ENCODE measurements at regions not wholly inside any gene's neighbourhood (a gene's known extent, or its start where the extent isn't known, plus 50 kb on each side); places are given as distances from the start of the nearest gene placed in this dataset.
"Not testable (repeated sequence)": the region's sequence is repeated elsewhere in the genome, so short reads cannot be mapped to it uniquely, and the experiment has no call there.

GRCh38 chr10:78672918-78673317 lies 395.8 kb upstream of the ZMIZ1 start:
- Histone ChIP-seq H3K4me3 (no peak overlapping the region), H3K27ac (no peak overlapping the region), H3K27me3 (replicated peaks; ENCODE audit: insufficient read depth) (no peaks in the 10 kb centered on the region), H3K4me1 (ENCODE audit: control insufficient read depth in 1 of 2, low read depth in 2 of 2) (no peaks in the 10 kb centered on the region), H3K36me3 (no peaks in the 10 kb centered on the region), H3K9me3 (no peaks in the 10 kb centered on the region)
- ATAC-seq (ENCODE audit: insufficient number of reproducible peaks, low FRiP score, low read depth) (no peak), DNase-seq (ENCODE audit: low spot score) (no peak)
- no peak for TF ChIP-seq CTCF (IDR thresholded peaks at IDR 0.05)

- not testable (repeated sequence) for H3K4me3 ChIP-seq; H3K27ac ChIP-seq; H3K4me1 ChIP-seq (ENCODE audit: control insufficient read depth in 1 of 2, low read depth in 2 of 2); H3K36me3 ChIP-seq; H3K27me3 ChIP-seq (replicated peaks; ENCODE audit: insufficient read depth); ATAC-seq (ENCODE audit: insufficient number of reproducible peaks, low FRiP score, low read depth); DNase-seq (ENCODE audit: low spot score); H3K9me3 ChIP-seq
Observed at GRCh38 chr10:78681141-78681540, 387.6 kb upstream of the ZMIZ1 start.

- not testable (repeated sequence) for ATAC-seq (ENCODE audit: insufficient number of reproducible peaks, low FRiP score, low read depth); H3K4me1 ChIP-seq (ENCODE audit: control insufficient read depth in 1 of 2, low read depth in 2 of 2); H3K9me3 ChIP-seq; H3K4me3 ChIP-seq; DNase-seq (ENCODE audit: low spot score); H3K36me3 ChIP-seq; H3K27me3 ChIP-seq (replicated peaks; ENCODE audit: insufficient read depth); H3K27ac ChIP-seq
Observed at GRCh38 chr10:78681986-78682385, 386.8 kb upstream of the ZMIZ1 start.

- Histone ChIP-seq H3K27ac (no peak overlapping the region), H3K36me3 (no peaks in the 10 kb centered on the region), H3K27me3 (replicated peaks; ENCODE audit: insufficient read depth) (no peaks in the 10 kb centered on the region), H3K9me3 (no peaks in the 10 kb centered on the region), H3K4me1 (ENCODE audit: control insufficient read depth in 1 of 2, low read depth in 2 of 2) (peaks cover 9 to 18% of the 10 kb centered on the region in 2 donors), H3K4me3 (no peak overlapping the region)
- no peak for ATAC-seq (ENCODE audit: insufficient number of reproducible peaks, low FRiP score, low read depth)
- no peak for DNase-seq (ENCODE audit: low spot score)
- no peak for TF ChIP-seq CTCF (IDR thresholded peaks at IDR 0.05)
Observed at GRCh38 chr10:78684947-78685346, 383.8 kb upstream of the ZMIZ1 start.

GRCh38 chr10:78685466-78686103 lies 383.2 kb upstream of the ZMIZ1 start:
- DNase-seq (ENCODE audit: low spot score) (no peak), ATAC-seq (ENCODE audit: insufficient number of reproducible peaks, low FRiP score, low read depth) (no peak)
- Histone ChIP-seq H3K9me3 (no peaks in the 10 kb centered on the region), H3K27me3 (replicated peaks; ENCODE audit: insufficient read depth) (no peaks in the 10 kb centered on the region), H3K27ac (no peak overlapping the region), H3K36me3 (no peaks in the 10 kb centered on the region), H3K4me1 (ENCODE audit: control insufficient read depth in 1 of 2, low read depth in 2 of 2) (peaks cover 9 to 24% of the 10 kb centered on the region in 2 donors), H3K4me3 (no peak overlapping the region)
- TF ChIP-seq CTCF (IDR thresholded peaks at IDR 0.05), result no peak

GRCh38 chr10:78686444-78687060 lies 382.2 kb upstream of the ZMIZ1 start:
- H3K4me3 ChIP-seq, result no peak overlapping the region
- TF ChIP-seq CTCF (IDR thresholded peaks at IDR 0.05), result no peak
- no peak overlapping the region for H3K27ac ChIP-seq
- H3K4me1 ChIP-seq (ENCODE audit: control insufficient read depth in 1 of 2, low read depth in 2 of 2), result peaks cover 9 to 29% of the 10 kb centered on the region in 2 donors
- ATAC-seq (ENCODE audit: insufficient number of reproducible peaks, low FRiP score, low read depth) (no peak), DNase-seq (ENCODE audit: low spot score) (no peak)
- H3K27me3 ChIP-seq (replicated peaks; ENCODE audit: insufficient read depth), result no peaks in the 10 kb centered on the region
- no peaks in the 10 kb centered on the region for H3K36me3 ChIP-seq
- no peaks in the 10 kb centered on the region for H3K9me3 ChIP-seq

Data from thoracic aorta (tissue), 2 donors.